Upper lobe of left lung (tissue), 4 donors: ENCODE measurements at regions not wholly inside any gene's neighbourhood (a gene's known extent, or its start where the extent isn't known, plus 50 kb on each side); places are given as distances from the start of the nearest gene placed in this dataset.

Experiments
- CTCF ChIP-seq, 6 experiments: fragments of 450-650 bp in 4 of 6; fragments of 200-600 bp in 2 of 6; sonication (generic) in 2 of 6; IDR thresholded peaks; one replicate each; pipeline ENCODE4 v1.5.1; 2016 to 2019; ENCODE audit warnings: antibody characterized with exemption in 6 of 6
- POLR2A ChIP-seq, 4 donors: fragments of 450-650 bp; IDR thresholded peaks; one replicate each; pipeline ENCODE4 v1.5.1; 2016 to 2017; ENCODE audit warnings: antibody characterized with exemption in 4 of 4, mild to moderate bottlenecking in 2 of 4

GRCh38 chr4:177185579-177185978, 124.1 kb upstream of the NEIL3 start:
- TF ChIP-seq POLR2A (IDR thresholded peaks at IDR 0.05): no peak
- TF ChIP-seq CTCF (IDR thresholded peaks at IDR 0.05): no peak
